ENCODE measurements at regions not wholly inside any gene's neighbourhood (a gene's known extent, or its start where the extent isn't known, plus 50 kb on each side); places are given as distances from the start of the nearest gene placed in this dataset.

- TF ChIP-seq, protein P1, sequence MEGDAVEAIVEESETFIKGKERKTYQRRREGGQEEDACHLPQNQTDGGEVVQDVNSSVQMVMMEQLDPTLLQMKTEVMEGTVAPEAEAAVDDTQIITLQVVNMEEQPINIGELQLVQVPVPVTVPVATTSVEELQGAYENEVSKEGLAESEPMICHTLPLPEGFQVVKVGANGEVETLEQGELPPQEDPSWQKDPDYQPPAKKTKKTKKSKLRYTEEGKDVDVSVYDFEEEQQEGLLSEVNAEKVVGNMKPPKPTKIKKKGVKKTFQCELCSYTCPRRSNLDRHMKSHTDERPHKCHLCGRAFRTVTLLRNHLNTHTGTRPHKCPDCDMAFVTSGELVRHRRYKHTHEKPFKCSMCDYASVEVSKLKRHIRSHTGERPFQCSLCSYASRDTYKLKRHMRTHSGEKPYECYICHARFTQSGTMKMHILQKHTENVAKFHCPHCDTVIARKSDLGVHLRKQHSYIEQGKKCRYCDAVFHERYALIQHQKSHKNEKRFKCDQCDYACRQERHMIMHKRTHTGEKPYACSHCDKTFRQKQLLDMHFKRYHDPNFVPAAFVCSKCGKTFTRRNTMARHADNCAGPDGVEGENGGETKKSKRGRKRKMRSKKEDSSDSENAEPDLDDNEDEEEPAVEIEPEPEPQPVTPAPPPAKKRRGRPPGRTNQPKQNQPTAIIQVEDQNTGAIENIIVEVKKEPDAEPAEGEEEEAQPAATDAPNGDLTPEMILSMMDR (IDR thresholded peaks at IDR 0.05; ENCODE audit: low read length), result no peak
- TF ChIP-seq EZH2 (IDR thresholded peaks at IDR 0.05; ENCODE audit: borderline replicate concordance, low read length), result no peak
Observed at GRCh38 chr11:130980071-130980862, 64.0 kb upstream of the SNX19 start.

Measured in OCI-LY1 (cell line).